Progenitor cell of endocrine pancreas (in vitro differentiated cells): ENCODE measurements at regions not wholly inside any gene's neighbourhood (a gene's known extent, or its start where the extent isn't known, plus 50 kb on each side); places are given as distances from the start of the nearest gene placed in this dataset.
"Not testable (repeated sequence)": the region's sequence is repeated elsewhere in the genome, so short reads cannot be mapped to it uniquely, and the experiment has no call there.

Experiments
- DNase-seq: peaks from one replicate; pipeline ENCODE4 v3.0.0; 2021; ENCODE audit warnings: low spot score; ENCODE audit not compliant: unreplicated experiment
- H3K27ac Mint-ChIP-seq: 2 replicates; pipeline ENCODE4 v1.8.0; 2021; ENCODE audit warnings: mild to moderate bottlenecking, moderate library complexity, mixed read lengths
- H3K27me3 Mint-ChIP-seq: 2 replicates; pipeline ENCODE4 v1.8.0; 2021; ENCODE audit warnings: mixed read lengths
- H3K36me3 Mint-ChIP-seq: 2 replicates; pipeline ENCODE4 v1.8.0; 2022; ENCODE audit warnings: mixed read lengths; ENCODE audit not compliant: insufficient read depth
- H3K4me1 Mint-ChIP-seq: 2 replicates; pipeline ENCODE4 v1.8.0; 2021; ENCODE audit warnings: low read depth, mixed read lengths
- H3K4me3 Mint-ChIP-seq: 2 replicates; pipeline ENCODE4 v1.8.0; 2021; ENCODE audit warnings: low read depth, mild to moderate bottlenecking, moderate library complexity, mixed read lengths
- H3K9me3 Mint-ChIP-seq: 2 replicates; pipeline ENCODE4 v1.8.0; 2021; ENCODE audit warnings: low read depth, mixed read lengths
- CTCF ChIP-seq: fragments of 200-600 bp; sonication (generic); IDR thresholded peaks from one replicate; pipeline ENCODE4 v1.5.0; 2021; ENCODE audit warnings: antibody characterized with exemption, mild to moderate bottlenecking; ENCODE audit not compliant: unreplicated experiment

- no peak for DNase-seq
- Mint-ChIP-seq H3K4me3 (no peak overlapping the region), H3K27me3 (peaks cover 18% of the 10 kb centered on the region), H3K36me3 (no peaks in the 10 kb centered on the region), H3K27ac (no peak overlapping the region), H3K9me3 (no peaks in the 10 kb centered on the region), H3K4me1 (no peaks in the 10 kb centered on the region)
- no peak for TF ChIP-seq CTCF
These were observed 95.6 kb downstream of the RGS2 start for GRCh38 chr1:192904438-192904895.

- H3K27me3 Mint-ChIP-seq: peaks cover 18% of the 10 kb centered on the region
- no peak overlapping the region for H3K4me3 Mint-ChIP-seq
- no peaks in the 10 kb centered on the region for H3K4me1 Mint-ChIP-seq
- H3K36me3 Mint-ChIP-seq: no peaks in the 10 kb centered on the region
- peaks cover 2% of the 10 kb centered on the region for H3K9me3 Mint-ChIP-seq
- DNase-seq: no peak
- H3K27ac Mint-ChIP-seq: no peak overlapping the region
- TF ChIP-seq CTCF: no peak
These were observed 96.2 kb downstream of the RGS2 start for GRCh38 chr1:192905049-192905448.

GRCh38 chr1:192906334-192906733 is 97.5 kb downstream of the RGS2 start:
- no peaks in the 10 kb centered on the region for H3K36me3 Mint-ChIP-seq
- peaks cover 17% of the 10 kb centered on the region for H3K27me3 Mint-ChIP-seq

GRCh38 chr1:192907545-192908243 is 98.9 kb downstream of the RGS2 start:
- Mint-ChIP-seq H3K9me3 (peaks cover 12% of the 10 kb centered on the region), H3K27me3 (peaks cover 8% of the 10 kb centered on the region), H3K4me1 (no peaks in the 10 kb centered on the region), H3K36me3 (no peaks in the 10 kb centered on the region), H3K4me3 (no peak overlapping the region), H3K27ac (no peak overlapping the region)
- no peak for DNase-seq
- no peak for TF ChIP-seq CTCF

More at GRCh38 chr1:192906334-192906733, 97.5 kb downstream of the RGS2 start:
- Mint-ChIP-seq H3K9me3 (peaks cover 2% of the 10 kb centered on the region), H3K27ac (no peak overlapping the region), H3K4me1 (no peaks in the 10 kb centered on the region), H3K4me3 (no peak overlapping the region)
- no peak for DNase-seq
- no peak for TF ChIP-seq CTCF

GRCh38 chr1:192911896-192912656 is 103.2 kb downstream of the RGS2 start:
- H3K9me3 Mint-ChIP-seq: peaks cover 12% of the 10 kb centered on the region
- not testable (repeated sequence) for DNase-seq, H3K27ac Mint-ChIP-seq, H3K36me3 Mint-ChIP-seq, H3K4me3 Mint-ChIP-seq, H3K4me1 Mint-ChIP-seq, H3K27me3 Mint-ChIP-seq
